T-cell (primary cell): ENCODE measurements at regions not wholly inside any gene's neighbourhood (a gene's known extent, or its start where the extent isn't known, plus 50 kb on each side); places are given as distances from the start of the nearest gene placed in this dataset.

ENCODE experiments used
- ATAC-seq, 4 experiments: fragments of 200-7000 bp in 3 of 4; fragments of 150-1000 bp in 1 of 4; cut with Tn5 transposase; replicated peaks in 1 of 4; 1 replicate in 3 of 4; 2 replicates in 1 of 4; pipeline ENCODE4 v1.10.0; 2021; ENCODE audit warnings: moderate library complexity in 3 of 4, mild to moderate bottlenecking in 2 of 4, moderate number of reproducible peaks in 1 of 4
- CTCF ChIA-PET, 2 donors: fragments of 300-600 bp; sonication (Branson Sonifier 250); formaldehyde crosslinking; loops; one replicate each; lab custom pipeline; 2022; ENCODE audit warnings: antibody characterized with exemption in 2 of 2; lab: Charles Lee
- POLR2A ChIA-PET, 2 donors: fragments of 300-600 bp; sonication (Branson Sonifier 250); formaldehyde crosslinking; loops; one replicate each; lab custom pipeline; 2022; ENCODE audit warnings: antibody characterized with exemption in 2 of 2; lab: Charles Lee
- DNase-seq, 35 experiments: peaks; one replicate each; pipeline versions ENCODE4 v3.0.0 to v3.0.0-alpha.2; 2013 to 2023
- H3K27ac ChIP-seq: one replicate; pipeline ENCODE4 v1.5.1; 2013; ENCODE audit warnings: low read length
- H3K27me3 ChIP-seq, 2 experiments: replicated peaks in 1 of 2; 1 replicate in 1 of 2; 2 replicates in 1 of 2; pipeline versions ENCODE4 v1.6.1 to v1.7.0; 2013; ENCODE audit warnings: low read length in 1 of 2, mixed read lengths in 1 of 2; ENCODE audit not compliant: control insufficient read depth in 2 of 2, insufficient read depth in 2 of 2; ENCODE audit errors: extremely low read depth in 1 of 2
- H3K36me3 ChIP-seq, 2 donors: 1 replicate in 1 of 2; 2 replicates in 1 of 2; pipeline versions ENCODE4 v1.6.1 to v1.7.0; 2013; ENCODE audit warnings: low read length in 1 of 2; ENCODE audit not compliant: control insufficient read depth in 2 of 2, insufficient read depth in 1 of 2; ENCODE audit errors: extremely low read depth in 1 of 2
- H3K4me1 ChIP-seq, 2 experiments: 1 replicate in 1 of 2; 2 replicates in 1 of 2; pipeline versions ENCODE4 v1.6.1 to v1.7.0; 2013; ENCODE audit warnings: low read length in 2 of 2, mixed read lengths in 1 of 2; ENCODE audit not compliant: insufficient read depth in 2 of 2, control insufficient read depth in 1 of 2; ENCODE audit errors: extremely low read depth in 1 of 2
- H3K4me3 ChIP-seq, 2 donors: 1 replicate in 1 of 2; 2 replicates in 1 of 2; pipeline versions ENCODE4 v1.5.1 to v1.7.0; 2013; ENCODE audit warnings: mild to moderate bottlenecking in 2 of 2, low read length in 1 of 2, moderate library complexity in 1 of 2; ENCODE audit not compliant: control insufficient read depth in 1 of 2; ENCODE audit errors: extremely low read depth in 1 of 2
- H3K9me3 ChIP-seq: 2 replicates; pipeline ENCODE4 v1.7.0; 2013
- H3K27ac Mint-ChIP-seq, 2 donors: one replicate each; pipeline ENCODE4 v1.8.0; 2020 to 2021; ENCODE audit warnings: mild to moderate bottlenecking in 2 of 2, mixed read lengths in 2 of 2
- H3K27me3 Mint-ChIP-seq, 2 donors: one replicate each; pipeline ENCODE4 v1.8.0; 2021 to 2022; ENCODE audit warnings: mixed read lengths in 2 of 2
- H3K36me3 Mint-ChIP-seq: one replicate; pipeline ENCODE4 v1.8.0; 2021; ENCODE audit warnings: mixed read lengths
- H3K4me1 Mint-ChIP-seq, 3 donors: one replicate each; pipeline ENCODE4 v1.8.0; 2020 to 2022; ENCODE audit warnings: mixed read lengths in 3 of 3, mild to moderate bottlenecking in 1 of 3
- H3K4me3 Mint-ChIP-seq, 3 donors: one replicate each; pipeline ENCODE4 v1.8.0; 2020 to 2022; ENCODE audit warnings: mild to moderate bottlenecking in 3 of 3, mixed read lengths in 3 of 3, moderate library complexity in 3 of 3
- H3K9me3 Mint-ChIP-seq, 3 donors: one replicate each; pipeline ENCODE4 v1.8.0; 2020 to 2022; ENCODE audit warnings: mixed read lengths in 3 of 3
- WGBS: methylation state at CpG from one replicate; pipeline ENCODE4 v1.1.5; 2013; ENCODE audit warnings: missing lambda C conversion rate; ENCODE audit not compliant: insufficient coverage; 5-methylcytosine and 5-hydroxymethylcytosine counted together

DNA sequence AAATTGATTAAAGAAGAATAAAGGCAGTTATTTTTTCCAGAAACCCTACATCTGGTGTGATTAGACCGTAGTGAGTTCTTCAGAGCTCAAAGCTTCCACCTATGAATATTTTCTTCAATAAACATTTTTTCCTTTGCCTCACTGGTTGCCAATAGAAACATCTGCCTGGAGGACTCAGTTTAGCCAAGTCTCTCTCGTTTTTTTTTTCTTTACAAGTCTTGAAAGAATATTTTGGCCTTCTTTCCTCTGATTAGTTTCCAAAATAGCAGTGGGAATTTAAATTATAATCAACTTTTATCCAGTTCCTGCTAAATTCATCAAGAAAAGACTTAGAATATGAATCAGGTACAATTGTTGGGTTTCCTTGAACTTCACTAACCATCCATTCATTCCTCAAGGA is 897.5 kb downstream of the TLE1 start:
- Histone ChIP-seq H3K4me3 (no peak overlapping the region), H3K4me1 (no peaks in the 10 kb centered on the region), H3K36me3 (no peaks in the 10 kb centered on the region), H3K9me3 (no peaks in the 10 kb centered on the region), H3K27me3 (no peaks in the 10 kb centered on the region), H3K27ac (no peak overlapping the region)
- no peak for ATAC-seq
- Mint-ChIP-seq H3K27ac (no peak overlapping the region), H3K36me3 (no peaks in the 10 kb centered on the region), H3K4me3 (no peak overlapping the region), H3K4me1 (no peaks in the 10 kb centered on the region), H3K27me3 (no peaks in the 10 kb centered on the region), H3K9me3 (peaks cover 6 to 17% (median 12%) of the 10 kb centered on the region in 3 donors)
- no CpG with 5 or more reads among the region's 2 CpGs for WGBS
- POLR2A ChIA-PET, result interaction anchor here in 1 of 2 donors (0.6 kb wide), 1 partner anchor 252 kb away, joined by 3 read pairs; no protein-coding TSS in a partner anchor
- CTCF ChIA-PET, result no interaction called here
- DNase-seq, result no peak

DNA sequence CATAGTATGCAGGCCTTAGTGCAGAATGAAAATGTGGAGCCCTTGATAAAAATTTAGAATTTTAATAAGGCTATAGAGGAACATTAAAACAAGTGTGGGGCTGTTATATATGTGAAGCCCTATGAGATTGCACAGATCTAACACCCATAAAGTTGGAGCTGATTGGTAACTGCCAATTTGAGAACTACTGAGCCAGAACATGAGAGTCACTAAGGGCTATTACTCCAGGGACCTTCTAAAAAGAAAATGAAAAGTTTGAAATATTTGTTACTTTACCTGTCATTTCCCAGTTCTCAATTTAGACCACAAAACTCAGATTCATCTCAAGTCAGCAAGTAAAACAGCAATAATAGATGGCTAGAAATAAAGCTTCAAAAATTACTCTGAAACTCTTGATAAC is 898.6 kb downstream of the TLE1 start:
- H3K4me3 Mint-ChIP-seq, result no peak overlapping the region
- H3K36me3 ChIP-seq, result no peaks in the 10 kb centered on the region
- H3K27me3 ChIP-seq, result no peaks in the 10 kb centered on the region
- no peak overlapping the region for H3K4me3 ChIP-seq
- no peaks in the 10 kb centered on the region for H3K4me1 ChIP-seq
- H3K9me3 Mint-ChIP-seq, result peaks cover 4 to 12% (median 6%) of the 10 kb centered on the region in 3 donors
- H3K27me3 Mint-ChIP-seq, result no peaks in the 10 kb centered on the region
- no peaks in the 10 kb centered on the region for H3K4me1 Mint-ChIP-seq
- DNase-seq, result no peak
- no peak for ATAC-seq
- CTCF ChIA-PET, result no interaction called here
- no peak overlapping the region for H3K27ac Mint-ChIP-seq
- H3K27ac ChIP-seq, result no peak overlapping the region
- H3K36me3 Mint-ChIP-seq, result no peaks in the 10 kb centered on the region
- POLR2A ChIA-PET, result no interaction called here
- H3K9me3 ChIP-seq, result no peaks in the 10 kb centered on the region

DNA sequence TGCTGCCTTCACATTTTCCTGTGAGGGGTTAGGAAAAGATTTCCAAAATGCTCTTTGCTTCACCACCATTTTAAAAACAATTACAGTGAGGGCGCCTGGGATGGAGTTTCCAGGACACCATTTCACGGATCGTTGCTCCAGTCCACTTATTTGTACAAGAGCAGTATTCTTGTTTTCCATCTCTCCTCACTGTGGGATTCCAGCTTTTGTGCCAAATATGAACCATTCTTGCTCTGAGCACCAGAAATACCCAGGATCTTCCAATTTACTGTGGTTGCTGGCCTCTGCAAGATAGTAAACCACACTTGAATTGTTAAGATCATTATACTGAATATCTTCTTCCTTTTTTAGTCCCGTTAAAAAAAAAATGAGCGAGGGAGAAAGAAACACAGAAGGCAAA is 899.5 kb downstream of the TLE1 start:
- Histone ChIP-seq H3K4me3 (no peak overlapping the region), H3K27ac (no peak overlapping the region), H3K9me3 (no peaks in the 10 kb centered on the region), H3K36me3 (no peaks in the 10 kb centered on the region), H3K27me3 (no peaks in the 10 kb centered on the region), H3K4me1 (no peaks in the 10 kb centered on the region)
- WGBS, result 97% methylated on average over 3 of the region's 5 CpGs
- ChIA-PET CTCF (no interaction called here), POLR2A (interaction anchor here in 1 of 2 donors (0.6 kb wide), 1 partner anchor 27 kb away, joined by 3 read pairs; no protein-coding TSS in a partner anchor)
- ATAC-seq (no peak), DNase-seq (no peak)
- Mint-ChIP-seq H3K27me3 (no peaks in the 10 kb centered on the region), H3K9me3 (peaks cover 3 to 10% (median 6%) of the 10 kb centered on the region in 3 donors), H3K27ac (no peak overlapping the region), H3K36me3 (no peaks in the 10 kb centered on the region), H3K4me1 (no peaks in the 10 kb centered on the region), H3K4me3 (no peak overlapping the region)

DNA sequence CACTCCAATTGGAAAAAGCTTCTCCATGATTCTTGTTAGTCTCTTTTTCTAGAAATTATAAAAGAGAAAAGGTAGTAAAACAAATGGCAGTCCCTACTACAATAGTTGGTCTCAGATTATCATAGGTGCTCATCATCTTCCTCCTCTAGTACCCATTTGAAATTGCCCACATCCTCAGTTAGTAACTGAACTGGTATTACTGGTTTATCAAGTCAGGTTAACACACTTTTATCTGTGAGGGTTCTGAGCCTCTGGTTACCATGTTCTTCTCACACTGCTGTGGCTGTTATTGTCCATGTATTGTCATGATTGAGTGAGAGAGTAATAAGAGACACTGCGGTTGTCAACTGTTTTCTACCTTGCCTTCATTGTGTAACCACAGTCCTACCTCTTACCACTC is 901.7 kb downstream of the TLE1 start:
- Mint-ChIP-seq H3K9me3 (peaks cover 0 to 8% (median 6%) of the 10 kb centered on the region in 3 donors), H3K27me3 (no peaks in the 10 kb centered on the region), H3K27ac (no peak overlapping the region), H3K36me3 (no peaks in the 10 kb centered on the region), H3K4me3 (no peak overlapping the region), H3K4me1 (no peaks in the 10 kb centered on the region)
- WGBS, result no CpG with 5 or more reads among the region's 1 CpG
- Histone ChIP-seq H3K27ac (no peak overlapping the region), H3K4me3 (no peak overlapping the region), H3K27me3 (no peaks in the 10 kb centered on the region), H3K9me3 (no peaks in the 10 kb centered on the region), H3K4me1 (no peaks in the 10 kb centered on the region), H3K36me3 (no peaks in the 10 kb centered on the region)
- ChIA-PET POLR2A (no interaction called here), CTCF (no interaction called here)
- DNase-seq (no peak), ATAC-seq (no peak)

DNA sequence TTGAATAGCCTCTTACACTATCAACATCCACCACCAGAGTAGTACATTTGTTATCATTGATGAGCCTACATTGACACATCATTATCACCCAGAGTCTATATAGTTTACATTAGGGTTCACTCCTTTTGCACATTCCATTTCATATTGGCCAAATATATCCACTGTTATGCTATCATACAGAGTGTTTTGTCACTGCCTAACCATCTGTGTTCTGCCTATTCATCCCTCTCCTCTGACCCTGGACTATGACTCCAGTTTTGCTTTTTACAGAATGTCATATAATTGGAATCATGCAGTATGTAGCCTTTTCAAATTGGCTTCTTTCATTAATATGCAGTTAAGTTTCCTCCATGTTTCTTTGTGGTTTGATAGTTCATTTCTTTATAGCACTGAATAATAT is 904.7 kb downstream of the TLE1 start:
- Histone ChIP-seq H3K9me3 (no peaks in the 10 kb centered on the region), H3K27me3 (no peaks in the 10 kb centered on the region), H3K27ac (no peak overlapping the region), H3K36me3 (no peaks in the 10 kb centered on the region), H3K4me1 (no peaks in the 10 kb centered on the region), H3K4me3 (no peak overlapping the region)
- ChIA-PET CTCF (no interaction called here), POLR2A (no interaction called here)
- ATAC-seq, result no peak
- Mint-ChIP-seq H3K27me3 (no peaks in the 10 kb centered on the region), H3K36me3 (no peaks in the 10 kb centered on the region), H3K4me1 (no peaks in the 10 kb centered on the region), H3K4me3 (no peak overlapping the region), H3K9me3 (peaks cover 3 to 8% (median 6%) of the 10 kb centered on the region in 3 donors), H3K27ac (no peak overlapping the region)
- DNase-seq, result no peak

DNA sequence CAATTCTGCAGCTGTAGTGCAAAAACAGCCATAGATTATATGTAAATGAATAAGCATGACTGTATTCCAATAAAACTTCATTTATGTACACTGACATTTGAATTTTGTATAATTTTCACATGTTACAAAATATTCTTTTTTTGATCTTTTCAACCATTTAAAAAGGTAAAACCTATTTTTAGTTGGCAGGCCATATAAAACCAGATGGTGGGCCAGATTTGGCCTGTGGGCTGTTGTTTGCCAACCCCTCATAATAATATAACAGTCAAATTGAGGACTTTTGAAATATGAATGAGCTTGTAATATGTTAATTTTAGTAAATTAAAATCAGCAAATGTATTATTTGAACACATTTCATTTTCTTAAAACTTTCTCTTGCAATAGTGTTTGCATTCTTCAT is 913.4 kb downstream of the TLE1 start:
- H3K4me3 Mint-ChIP-seq, result no peak overlapping the region
- H3K27me3 Mint-ChIP-seq, result no peaks in the 10 kb centered on the region
- H3K4me1 ChIP-seq, result no peaks in the 10 kb centered on the region
- H3K9me3 Mint-ChIP-seq, result peaks cover 4 to 10% (median 6%) of the 10 kb centered on the region in 3 donors
- H3K27me3 ChIP-seq, result no peaks in the 10 kb centered on the region
- H3K9me3 ChIP-seq, result no peaks in the 10 kb centered on the region
- ATAC-seq (no peak), DNase-seq (no peak)
- H3K27ac Mint-ChIP-seq, result no peak overlapping the region
- H3K4me1 Mint-ChIP-seq, result no peaks in the 10 kb centered on the region
- no peak overlapping the region for H3K4me3 ChIP-seq
- POLR2A ChIA-PET, result no interaction called here
- H3K27ac ChIP-seq, result no peak overlapping the region
- CTCF ChIA-PET, result no interaction called here
- H3K36me3 ChIP-seq, result no peaks in the 10 kb centered on the region
- no peaks in the 10 kb centered on the region for H3K36me3 Mint-ChIP-seq

DNA sequence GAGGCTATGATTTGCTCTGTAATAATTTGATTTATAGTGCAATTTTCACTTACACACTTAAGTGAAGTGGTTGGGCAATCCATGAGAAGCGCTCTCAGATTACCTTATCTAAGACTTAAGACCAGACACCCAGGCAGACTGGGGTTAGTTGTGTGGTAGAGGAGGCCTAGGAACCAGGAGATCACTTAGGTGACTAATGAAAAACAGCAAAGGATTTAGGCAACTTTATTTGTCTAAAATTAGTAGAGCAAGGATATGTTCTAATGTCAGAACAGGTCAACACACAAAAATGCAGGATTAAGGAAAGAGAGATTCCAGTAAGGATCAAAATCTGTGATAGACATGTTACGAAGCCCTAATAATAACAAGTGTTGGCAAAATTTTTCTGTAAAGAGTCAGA is 913.8 kb downstream of the TLE1 start:
- no peak overlapping the region for H3K4me3 Mint-ChIP-seq
- ChIA-PET POLR2A (no interaction called here), CTCF (no interaction called here)
- no peaks in the 10 kb centered on the region for H3K4me1 ChIP-seq
- no peaks in the 10 kb centered on the region for H3K36me3 Mint-ChIP-seq
- no peaks in the 10 kb centered on the region for H3K36me3 ChIP-seq
- no peaks in the 10 kb centered on the region for H3K27me3 Mint-ChIP-seq
- H3K9me3 ChIP-seq, result no peaks in the 10 kb centered on the region
- no peak for ATAC-seq
- H3K4me3 ChIP-seq, result no peak overlapping the region
- H3K27me3 ChIP-seq, result no peaks in the 10 kb centered on the region
- no peak overlapping the region for H3K27ac ChIP-seq
- no peak overlapping the region for H3K27ac Mint-ChIP-seq
- WGBS, result no CpG with 5 or more reads among the region's 2 CpGs
- no peak for DNase-seq
- H3K9me3 Mint-ChIP-seq, result peaks cover 4 to 10% (median 6%) of the 10 kb centered on the region in 3 donors
- H3K4me1 Mint-ChIP-seq, result no peaks in the 10 kb centered on the region
